ENCODE measurements at regions not wholly inside any gene's neighbourhood (a gene's known extent, or its start where the extent isn't known, plus 50 kb on each side); places are given as distances from the start of the nearest gene placed in this dataset.

DNA sequence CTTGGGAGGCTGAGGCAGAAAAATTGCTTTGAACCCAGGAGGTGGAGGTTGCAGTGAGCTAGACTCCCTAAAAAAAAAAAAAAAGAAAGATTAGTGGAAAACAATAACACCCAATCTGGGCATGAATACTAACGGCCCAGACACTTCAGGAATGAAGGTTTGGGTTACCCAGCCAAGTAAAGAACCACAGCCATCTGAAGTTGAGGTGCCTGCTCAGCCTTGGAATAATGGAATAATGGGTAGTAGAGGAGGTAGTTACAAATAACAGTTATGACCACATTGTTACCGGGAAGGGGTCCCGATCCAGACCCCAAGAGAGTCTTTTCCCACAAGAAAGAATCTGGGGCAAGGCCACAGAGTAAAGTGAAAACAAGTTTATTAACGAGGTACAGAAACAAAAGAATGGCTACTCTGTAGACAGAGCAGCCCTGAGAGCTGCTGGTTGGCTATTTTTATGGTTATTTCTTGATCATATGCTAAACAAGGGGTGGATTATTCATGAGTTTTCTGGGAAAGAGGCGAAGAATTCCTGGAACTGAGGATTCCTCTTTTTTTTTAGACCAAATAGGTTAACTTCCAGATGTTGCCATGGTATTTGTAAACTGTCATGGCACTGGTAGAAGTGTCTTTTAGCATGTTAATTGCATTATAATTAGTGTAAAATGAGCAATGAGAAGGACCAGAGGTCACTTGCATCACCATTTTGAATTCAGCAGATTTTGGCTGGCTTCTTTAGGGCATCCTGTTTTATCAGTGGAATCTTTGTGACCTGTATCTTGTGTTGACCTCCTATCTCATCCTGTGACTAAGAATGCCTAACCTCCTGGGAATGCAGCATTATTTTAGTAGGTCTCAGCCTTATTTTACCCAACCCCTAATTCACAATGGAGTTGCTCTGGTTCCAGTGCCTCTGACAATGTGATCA lies 96.2 kb upstream of the HAAO start:
- Histone ChIP-seq H3K4me3 (ENCODE audit: insufficient read depth, low read length) (no peak overlapping the region), H2AFZ (ENCODE audit: low read length) (no peak overlapping the region), H3K9me3 (ENCODE audit: low read depth, low read length) (no peaks in the 10 kb centered on the region), H3K4me1 (ENCODE audit: insufficient read depth, low read length) (peaks cover 7% of the 10 kb centered on the region), H4K20me1 (ENCODE audit: insufficient read depth, low read length) (no peaks in the 10 kb centered on the region), H3K27ac (ENCODE audit: low read depth, low read length) (peak overlapping the region; percentile 39), H3K4me2 (ENCODE audit: insufficient read depth, low read length) (no peak overlapping the region), H3K79me2 (ENCODE audit: insufficient read depth, low read length) (no peaks in the 10 kb centered on the region), H3K27me3 (ENCODE audit: insufficient read depth, low read length) (no peaks in the 10 kb centered on the region), H3K36me3 (ENCODE audit: insufficient read depth, low read length) (no peaks in the 10 kb centered on the region)
- TF ChIP-seq, protein P1, sequence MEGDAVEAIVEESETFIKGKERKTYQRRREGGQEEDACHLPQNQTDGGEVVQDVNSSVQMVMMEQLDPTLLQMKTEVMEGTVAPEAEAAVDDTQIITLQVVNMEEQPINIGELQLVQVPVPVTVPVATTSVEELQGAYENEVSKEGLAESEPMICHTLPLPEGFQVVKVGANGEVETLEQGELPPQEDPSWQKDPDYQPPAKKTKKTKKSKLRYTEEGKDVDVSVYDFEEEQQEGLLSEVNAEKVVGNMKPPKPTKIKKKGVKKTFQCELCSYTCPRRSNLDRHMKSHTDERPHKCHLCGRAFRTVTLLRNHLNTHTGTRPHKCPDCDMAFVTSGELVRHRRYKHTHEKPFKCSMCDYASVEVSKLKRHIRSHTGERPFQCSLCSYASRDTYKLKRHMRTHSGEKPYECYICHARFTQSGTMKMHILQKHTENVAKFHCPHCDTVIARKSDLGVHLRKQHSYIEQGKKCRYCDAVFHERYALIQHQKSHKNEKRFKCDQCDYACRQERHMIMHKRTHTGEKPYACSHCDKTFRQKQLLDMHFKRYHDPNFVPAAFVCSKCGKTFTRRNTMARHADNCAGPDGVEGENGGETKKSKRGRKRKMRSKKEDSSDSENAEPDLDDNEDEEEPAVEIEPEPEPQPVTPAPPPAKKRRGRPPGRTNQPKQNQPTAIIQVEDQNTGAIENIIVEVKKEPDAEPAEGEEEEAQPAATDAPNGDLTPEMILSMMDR (IDR thresholded peaks at IDR 0.05; ENCODE audit: extremely low read depth, low read depth, low read length) = no peak
- no peak for DNase-seq (ENCODE audit: insufficient read length, low spot score, missing footprints)

DNA sequence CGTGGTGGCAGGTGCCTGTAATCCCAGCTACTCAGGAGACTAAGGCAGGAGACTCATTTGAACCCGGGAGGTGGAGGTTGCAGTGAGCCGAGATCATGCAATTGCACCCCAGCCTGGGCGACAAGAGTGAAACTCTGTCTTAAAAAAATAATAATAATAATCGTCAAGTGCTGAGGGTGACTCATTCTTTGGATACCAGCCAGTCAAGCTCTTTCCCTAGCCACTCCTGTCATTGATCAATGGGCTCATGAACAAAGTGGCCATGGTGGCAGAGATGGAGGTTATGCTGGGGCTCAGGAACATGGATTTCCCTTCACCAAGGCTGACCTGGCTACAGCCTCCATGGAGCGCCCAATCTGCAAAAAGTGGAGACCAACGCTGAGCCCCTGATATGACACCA lies 94.5 kb upstream of the HAAO start:
- no peaks in the 10 kb centered on the region for H3K9me3 ChIP-seq (ENCODE audit: low read depth, low read length)
- TF ChIP-seq, protein P1 (IDR thresholded peaks at IDR 0.05; ENCODE audit: extremely low read depth, low read depth, low read length) = no peak
- no peak for DNase-seq (ENCODE audit: insufficient read length, low spot score, missing footprints)
- H3K27me3 ChIP-seq (ENCODE audit: insufficient read depth, low read length) = no peaks in the 10 kb centered on the region
- no peak overlapping the region for H2AFZ ChIP-seq (ENCODE audit: low read length)
- H3K4me1 ChIP-seq (ENCODE audit: insufficient read depth, low read length) = peaks cover 7% of the 10 kb centered on the region
- no peaks in the 10 kb centered on the region for H4K20me1 ChIP-seq (ENCODE audit: insufficient read depth, low read length)
- H3K79me2 ChIP-seq (ENCODE audit: insufficient read depth, low read length) = no peaks in the 10 kb centered on the region
- H3K4me2 ChIP-seq (ENCODE audit: insufficient read depth, low read length) = no peak overlapping the region
- no peaks in the 10 kb centered on the region for H3K36me3 ChIP-seq (ENCODE audit: insufficient read depth, low read length)
- H3K27ac ChIP-seq (ENCODE audit: low read depth, low read length) = no peak overlapping the region
- no peak overlapping the region for H3K4me3 ChIP-seq (ENCODE audit: insufficient read depth, low read length)

DNA sequence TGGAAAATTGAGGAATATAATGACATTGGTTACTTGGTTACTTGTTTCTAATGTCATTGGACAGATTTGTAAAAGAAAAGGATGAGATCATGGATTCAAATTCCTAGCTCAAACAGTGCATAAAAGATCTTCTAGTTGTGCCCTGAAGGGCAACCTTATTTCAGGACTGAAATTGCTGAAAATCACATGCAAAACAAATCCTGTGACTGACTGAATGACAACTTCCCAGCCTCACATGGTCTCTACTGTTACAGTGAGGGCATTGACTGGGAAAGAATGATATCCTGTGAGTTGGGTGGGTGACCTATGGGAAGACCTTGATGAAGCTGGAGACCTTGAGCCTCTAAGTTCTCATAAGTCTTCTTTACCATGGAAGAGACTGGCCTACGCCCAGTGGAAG lies 90.4 kb upstream of the HAAO start:
- no peak overlapping the region for H2AFZ ChIP-seq (ENCODE audit: low read length)
- H3K9me3 ChIP-seq (ENCODE audit: low read depth, low read length) = no peaks in the 10 kb centered on the region
- no peak overlapping the region for H3K4me2 ChIP-seq (ENCODE audit: insufficient read depth, low read length)
- no peaks in the 10 kb centered on the region for H4K20me1 ChIP-seq (ENCODE audit: insufficient read depth, low read length)
- peaks cover 6% of the 10 kb centered on the region for H3K4me1 ChIP-seq (ENCODE audit: insufficient read depth, low read length)
- H3K36me3 ChIP-seq (ENCODE audit: insufficient read depth, low read length) = no peaks in the 10 kb centered on the region
- H3K79me2 ChIP-seq (ENCODE audit: insufficient read depth, low read length) = no peaks in the 10 kb centered on the region
- H3K4me3 ChIP-seq (ENCODE audit: insufficient read depth, low read length) = no peak overlapping the region
- H3K27ac ChIP-seq (ENCODE audit: low read depth, low read length) = no peak overlapping the region
- TF ChIP-seq, protein P1 (IDR thresholded peaks at IDR 0.05; ENCODE audit: extremely low read depth, low read depth, low read length) = no peak
- no peak for DNase-seq (ENCODE audit: insufficient read length, low spot score, missing footprints)
- H3K27me3 ChIP-seq (ENCODE audit: insufficient read depth, low read length) = no peaks in the 10 kb centered on the region

DNA sequence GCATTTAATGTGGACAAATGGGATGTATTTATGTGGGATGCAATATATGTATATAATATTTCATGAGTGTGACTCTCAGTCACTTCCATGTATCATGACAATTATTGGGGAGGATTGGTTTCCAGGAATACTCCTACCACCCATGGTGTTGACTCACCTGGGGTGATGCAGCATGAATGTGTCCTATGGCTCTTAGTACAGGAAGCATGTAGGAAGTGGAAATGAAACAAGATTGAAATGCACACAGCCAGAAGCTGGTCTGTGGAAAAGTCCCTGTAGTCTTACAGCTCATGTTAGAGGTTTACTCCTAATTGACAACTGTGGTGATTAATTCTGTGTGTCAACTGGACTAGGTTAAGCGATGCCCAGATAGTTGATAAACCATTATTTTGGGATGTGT lies 89.3 kb upstream of the HAAO start:
- Histone ChIP-seq H2AFZ (ENCODE audit: low read length) (no peak overlapping the region), H3K4me2 (ENCODE audit: insufficient read depth, low read length) (no peak overlapping the region), H3K27me3 (ENCODE audit: insufficient read depth, low read length) (no peaks in the 10 kb centered on the region), H4K20me1 (ENCODE audit: insufficient read depth, low read length) (no peaks in the 10 kb centered on the region), H3K4me3 (ENCODE audit: insufficient read depth, low read length) (no peak overlapping the region), H3K4me1 (ENCODE audit: insufficient read depth, low read length) (peaks cover 6% of the 10 kb centered on the region), H3K27ac (ENCODE audit: low read depth, low read length) (no peak overlapping the region), H3K36me3 (ENCODE audit: insufficient read depth, low read length) (no peaks in the 10 kb centered on the region), H3K9me3 (ENCODE audit: low read depth, low read length) (no peaks in the 10 kb centered on the region), H3K79me2 (ENCODE audit: insufficient read depth, low read length) (no peaks in the 10 kb centered on the region)
- TF ChIP-seq, protein P1 (IDR thresholded peaks at IDR 0.05; ENCODE audit: extremely low read depth, low read depth, low read length) = no peak
- DNase-seq (ENCODE audit: insufficient read length, low spot score, missing footprints) = no peak

All from osteoblast (primary cell).